MM.1S (cell line): ENCODE measurements at regions not wholly inside any gene's neighbourhood (a gene's known extent, or its start where the extent isn't known, plus 50 kb on each side); places are given as distances from the start of the nearest gene placed in this dataset.

Experiments
- CTCF ChIP-seq: fragments of 300-600 bp; sonication (generic); IDR thresholded peaks from 2 replicates; pipeline ENCODE4 v1.5.1; 2016; ENCODE audit warnings: antibody characterized with exemption, low read length, mixed read lengths
- EZH2 ChIP-seq: fragments of 300-600 bp; sonication (generic); optimal IDR thresholded peaks from 2 replicates; pipeline ENCODE3; 2017; ENCODE audit warnings: low read depth, mild to moderate bottlenecking, antibody characterized with exemption, low read length, mixed read lengths

GRCh38 chr18:27527856-27528255, 342.7 kb upstream of the CHST9 start:
- TF ChIP-seq CTCF = no peak
- TF ChIP-seq EZH2 = no peak
